HepG2 (cell line): ENCODE measurements at regions not wholly inside any gene's neighbourhood (a gene's known extent, or its start where the extent isn't known, plus 50 kb on each side); places are given as distances from the start of the nearest gene placed in this dataset.

Experiments
- CEBPG ChIP-seq: IDR thresholded peaks from 2 replicates; pipeline ENCODE4 v1.6.1; 2016
- CREBL2 ChIP-seq: sonication (generic); formaldehyde crosslinking; IDR thresholded peaks from 2 replicates; pipeline ENCODE4 v1.8.1; 2023; ENCODE audit warnings: missing genetic modification reagents, mild to moderate bottlenecking, borderline replicate concordance
- E2F5 ChIP-seq: sonication (generic); formaldehyde crosslinking; conservative IDR thresholded peaks from 2 replicates; pipeline ENCODE4 v1.4.0; 2020; ENCODE audit warnings: missing genetic modification reagents
- ELF4 ChIP-seq: sonication (generic); formaldehyde crosslinking; IDR thresholded peaks from 2 replicates; pipeline ENCODE4 v1.5.0; 2020; ENCODE audit warnings: missing genetic modification reagents, mild to moderate bottlenecking, moderate library complexity, borderline replicate concordance
- FLYWCH1 ChIP-seq: sonication (generic); formaldehyde crosslinking; IDR thresholded peaks from 2 replicates; pipeline ENCODE4 v1.8.1; 2023; ENCODE audit warnings: mild to moderate bottlenecking, missing genetic modification reagents
- FOXA3 ChIP-seq: IDR thresholded peaks from 2 replicates; pipeline ENCODE4 v1.6.1; 2016; ENCODE audit warnings: missing genetic modification reagents, missing compliant biosample characterization
- HMG20A ChIP-seq: IDR thresholded peaks from 2 replicates; pipeline ENCODE4 v1.6.1; 2016; ENCODE audit warnings: borderline replicate concordance
- HNRNPUL1 ChIP-seq: fragments of 200-400 bp; formaldehyde crosslinking; IDR thresholded peaks from 2 replicates; pipeline ENCODE4 v1.6.1; 2017; ENCODE audit warnings: low read depth, mild to moderate bottlenecking, low read length, moderate library complexity
- IRX3 ChIP-seq: sonication (generic); formaldehyde crosslinking; IDR thresholded peaks from 2 replicates; pipeline ENCODE4 v1.8.1; 2023; ENCODE audit warnings: mild to moderate bottlenecking, low read depth, missing genetic modification reagents, borderline replicate concordance
- ISL2 ChIP-seq: sonication (generic); formaldehyde crosslinking; IDR thresholded peaks from 2 replicates; pipeline ENCODE4 v1.5.0; 2020; ENCODE audit warnings: missing genetic modification reagents
- KDM3A ChIP-seq: IDR thresholded peaks from 2 replicates; pipeline ENCODE4 v1.6.1; 2018; ENCODE audit warnings: low read depth, missing compliant biosample characterization
- KLF6 ChIP-seq: IDR thresholded peaks from 2 replicates; pipeline ENCODE4 v1.8.0; 2016; ENCODE audit warnings: missing biosample characterization, missing genetic modification reagents
- MBNL3 ChIP-seq: fragments of 250-450 bp; sonication (Bioruptor Pico); conservative IDR thresholded peaks from 2 replicates; pipeline ENCODE4 v1.8.0; 2022; ENCODE audit warnings: mild to moderate bottlenecking, inconsistent platforms
- MED8 ChIP-seq: sonication (generic); formaldehyde crosslinking; IDR thresholded peaks from 2 replicates; pipeline ENCODE4 v1.8.1; 2023; ENCODE audit warnings: mild to moderate bottlenecking, missing genetic modification reagents; ENCODE audit not compliant: insufficient replicate concordance
- PRPF4 ChIP-seq: fragments of 200-400 bp; formaldehyde crosslinking; IDR thresholded peaks from 2 replicates; pipeline ENCODE4 v1.6.1; 2016; ENCODE audit warnings: low read length, low read depth; ENCODE audit not compliant: poor library complexity, severe bottlenecking
- SIX1 ChIP-seq: sonication (generic); formaldehyde crosslinking; IDR thresholded peaks from 2 replicates; pipeline ENCODE4 v1.4.0; 2020; ENCODE audit warnings: missing genetic modification reagents, borderline replicate concordance
- SP1 ChIP-seq, 2 experiments: fragments of 450-650 bp in 1 of 2; sonication (generic) in 1 of 2; formaldehyde crosslinking in 1 of 2; IDR thresholded peaks; 2 replicates each; pipeline versions ENCODE4 v1.4.0 to v1.6.1; 2016 to 2020; ENCODE audit warnings: missing genetic modification reagents in 1 of 2
- TBL1XR1 ChIP-seq: fragments of 150-350 bp; IDR thresholded peaks from 2 replicates; pipeline ENCODE4 v1.6.1; 2014; ENCODE audit warnings: borderline replicate concordance, low read length; ENCODE audit not compliant: partially characterized antibody
- TCF7L2 ChIP-seq: IDR thresholded peaks from 2 replicates; pipeline ENCODE4 v1.6.1; 2011; ENCODE audit warnings: mild to moderate bottlenecking, low read depth, low read length, moderate library complexity
- TRIM24 ChIP-seq: sonication (generic); formaldehyde crosslinking; IDR thresholded peaks from 2 replicates; pipeline ENCODE4 v1.8.0; 2022; ENCODE audit warnings: mild to moderate bottlenecking, missing genetic modification reagents
- ZBTB7B ChIP-seq: sonication (generic); formaldehyde crosslinking; IDR thresholded peaks from 2 replicates; pipeline ENCODE4 v1.4.0; 2020; ENCODE audit warnings: missing genetic modification reagents
- ZNF232 ChIP-seq: sonication (generic); formaldehyde crosslinking; IDR thresholded peaks from 2 replicates; pipeline ENCODE4 v1.4.0; 2020; ENCODE audit warnings: missing genetic modification reagents, borderline replicate concordance
- ZNF263 ChIP-seq: sonication (generic); formaldehyde crosslinking; IDR thresholded peaks from 2 replicates; pipeline ENCODE4 v1.4.0; 2020; ENCODE audit warnings: missing genetic modification reagents
- ZNF34 ChIP-seq: sonication (generic); formaldehyde crosslinking; IDR thresholded peaks from 2 replicates; pipeline ENCODE4 v1.4.0; 2020; ENCODE audit warnings: mild to moderate bottlenecking, missing genetic modification reagents, borderline replicate concordance
- ZNF564 ChIP-seq: sonication (generic); formaldehyde crosslinking; IDR thresholded peaks from 2 replicates; pipeline ENCODE4 v1.8.1; 2023; ENCODE audit warnings: mild to moderate bottlenecking, missing genetic modification reagents
- ZNF720 ChIP-seq: sonication (generic); formaldehyde crosslinking; IDR thresholded peaks from 2 replicates; pipeline ENCODE4 v1.4.0; 2020; ENCODE audit warnings: missing genetic modification reagents
- ZNF891 ChIP-seq: sonication (generic); formaldehyde crosslinking; IDR thresholded peaks from 2 replicates; pipeline ENCODE4 v1.5.0; 2020; ENCODE audit warnings: mild to moderate bottlenecking, missing genetic modification reagents
- TF ChIP-seq, protein P1 (sequence below): sonication (generic); formaldehyde crosslinking; IDR thresholded peaks from 2 replicates; pipeline ENCODE4 v1.4.0; 2020; ENCODE audit warnings: missing genetic modification reagents
- TF ChIP-seq, protein P2 (sequence below): sonication (generic); formaldehyde crosslinking; IDR thresholded peaks from 2 replicates; pipeline ENCODE4 v1.4.0; 2020; ENCODE audit warnings: mild to moderate bottlenecking, low read depth, missing genetic modification reagents
- TF ChIP-seq, protein P3 (sequence below): sonication (generic); formaldehyde crosslinking; IDR thresholded peaks from 2 replicates; pipeline ENCODE4 v1.8.0; 2022; ENCODE audit warnings: missing genetic modification reagents, mild to moderate bottlenecking, inconsistent platforms, borderline replicate concordance

DNA sequence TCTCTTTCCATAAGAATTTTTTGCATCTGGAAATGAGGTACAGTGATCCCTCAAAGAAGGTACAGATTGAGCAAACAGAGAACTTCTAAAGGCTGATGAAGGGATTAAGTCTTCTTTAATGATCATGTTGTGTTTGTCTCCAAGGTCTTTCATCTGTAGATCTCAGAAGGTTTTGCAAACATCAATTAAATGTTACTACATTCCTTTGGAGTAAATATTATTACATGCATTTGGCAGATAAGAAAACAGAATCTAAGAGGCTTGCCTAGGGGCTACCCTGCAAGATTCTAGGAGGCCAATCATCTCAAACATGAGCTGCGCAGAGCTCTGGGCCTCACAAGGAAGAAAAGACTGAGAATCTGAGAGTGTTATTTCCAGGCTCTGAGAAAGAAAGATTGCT lies 70.9 kb upstream of the LPP start (continued):
- TF ChIP-seq ZNF232 (CRISPR knock-in tag) (no peak), TRIM24 (CRISPR knock-in tag) (no peak), TCF7L2 (peak; percentile 76; the same call in 1 of the 2 replicates), ZNF720 (CRISPR knock-in tag) (no peak), HNRNPUL1 (no peak), ZNF34 (CRISPR knock-in tag) (no peak), SIX1 (0 out of 2 replicates have a peak, but pooled peaks have one; percentile 27), MED8 (CRISPR knock-in tag) (no peak), SP1 (IDR thresholded peaks at IDR 0.05) (no peak), SP1 (CRISPR knock-in tag; IDR thresholded peaks at IDR 0.05) (no peak), ZNF263 (CRISPR knock-in tag) (no peak), FOXA3 (CRISPR knock-in tag) (0 out of 2 replicates have a peak, but pooled peaks have one; percentile 19), IRX3 (CRISPR knock-in tag) (no peak), ZNF564 (CRISPR knock-in tag) (no peak), E2F5 (CRISPR knock-in tag) (no peak), ZBTB7B (0 out of 2 replicates have a peak, but pooled peaks have one; percentile 20), CEBPG (CRISPR knock-in tag) (peak; percentile 49; the same call in 1 of the 2 replicates), ZNF891 (no peak), PRPF4 (no peak), TBL1XR1 (no peak), KDM3A (CRISPR knock-in tag) (no peak), ISL2 (CRISPR knock-in tag) (peak; percentile 94), KLF6 (CRISPR knock-in tag) (no peak), ELF4 (CRISPR knock-in tag) (no peak), FLYWCH1 (no peak), CREBL2 (no peak), HMG20A (CRISPR knock-in tag) (peak; percentile 12; the same call in 1 of the 2 replicates), MBNL3 (CRISPR knock-in tag) (no peak)
- TF ChIP-seq, protein P1, sequence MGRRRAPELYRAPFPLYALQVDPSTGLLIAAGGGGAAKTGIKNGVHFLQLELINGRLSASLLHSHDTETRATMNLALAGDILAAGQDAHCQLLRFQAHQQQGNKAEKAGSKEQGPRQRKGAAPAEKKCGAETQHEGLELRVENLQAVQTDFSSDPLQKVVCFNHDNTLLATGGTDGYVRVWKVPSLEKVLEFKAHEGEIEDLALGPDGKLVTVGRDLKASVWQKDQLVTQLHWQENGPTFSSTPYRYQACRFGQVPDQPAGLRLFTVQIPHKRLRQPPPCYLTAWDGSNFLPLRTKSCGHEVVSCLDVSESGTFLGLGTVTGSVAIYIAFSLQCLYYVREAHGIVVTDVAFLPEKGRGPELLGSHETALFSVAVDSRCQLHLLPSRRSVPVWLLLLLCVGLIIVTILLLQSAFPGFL (CRISPR knock-in tag), result no peak
- TF ChIP-seq, protein P2, sequence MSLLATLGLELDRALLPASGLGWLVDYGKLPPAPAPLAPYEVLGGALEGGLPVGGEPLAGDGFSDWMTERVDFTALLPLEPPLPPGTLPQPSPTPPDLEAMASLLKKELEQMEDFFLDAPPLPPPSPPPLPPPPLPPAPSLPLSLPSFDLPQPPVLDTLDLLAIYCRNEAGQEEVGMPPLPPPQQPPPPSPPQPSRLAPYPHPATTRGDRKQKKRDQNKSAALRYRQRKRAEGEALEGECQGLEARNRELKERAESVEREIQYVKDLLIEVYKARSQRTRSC (CRISPR knock-in tag), result no peak
- TF ChIP-seq, protein P3, sequence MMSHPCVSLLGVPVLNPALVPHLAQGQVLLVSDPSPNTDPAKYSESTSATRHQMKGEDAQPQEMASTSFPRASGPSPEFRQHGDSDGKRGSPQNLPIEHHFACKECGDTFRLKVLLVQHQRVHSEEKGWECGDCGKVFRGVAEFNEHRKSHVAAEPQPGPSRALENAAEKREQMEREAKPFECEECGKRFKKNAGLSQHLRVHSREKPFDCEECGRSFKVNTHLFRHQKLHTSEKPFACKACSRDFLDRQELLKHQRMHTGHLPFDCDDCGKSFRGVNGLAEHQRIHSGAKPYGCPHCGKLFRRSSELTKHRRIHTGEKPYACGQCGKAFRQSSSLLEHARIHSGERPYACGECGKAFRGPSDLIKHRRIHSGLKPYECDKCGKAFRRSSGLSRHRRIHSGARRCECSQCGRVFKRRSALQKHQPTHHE (CRISPR knock-in tag), result no peak
